OCI-LY1 (cell line): ENCODE measurements at regions not wholly inside any gene's neighbourhood (a gene's known extent, or its start where the extent isn't known, plus 50 kb on each side); places are given as distances from the start of the nearest gene placed in this dataset.

Source experiments
- H2AFZ ChIP-seq: fragments of 200-600 bp; sonication (generic), shearing (Covaris generic); 2 replicates; pipeline ENCODE4 v1.6.0; 2014; ENCODE audit warnings: antibody characterized with exemption, mild to moderate bottlenecking, low read length
- H3F3A ChIP-seq: fragments of 200-600 bp; sonication (generic), shearing (Covaris generic); 2 replicates; pipeline ENCODE4 v1.6.0; 2014; ENCODE audit warnings: mild to moderate bottlenecking, antibody characterized with exemption, low read length, moderate library complexity; ENCODE audit not compliant: insufficient read depth
- H3K27ac ChIP-seq: fragments of 200-600 bp; sonication (generic); 2 replicates; pipeline ENCODE4 v1.5.1; 2014; ENCODE audit warnings: low read length, mixed run types, mild to moderate bottlenecking, low read depth; ENCODE audit not compliant: poor library complexity, severe bottlenecking
- H3K27me3 ChIP-seq: fragments of 200-600 bp; sonication (generic); 2 replicates; pipeline ENCODE4 v1.6.0; 2014; ENCODE audit warnings: antibody characterized with exemption, mild to moderate bottlenecking, low read length, moderate library complexity; ENCODE audit not compliant: insufficient read depth
- H3K36me3 ChIP-seq: fragments of 200-600 bp; sonication (generic); 2 replicates; pipeline ENCODE4 v1.6.1; 2014; ENCODE audit warnings: mild to moderate bottlenecking, antibody characterized with exemption, low read length, moderate library complexity, mixed read lengths; ENCODE audit not compliant: insufficient read depth
- H3K4me1 ChIP-seq: fragments of 200-600 bp; sonication (generic); 2 replicates; pipeline ENCODE4 v1.5.1; 2014; ENCODE audit warnings: mild to moderate bottlenecking, low read length, moderate library complexity; ENCODE audit not compliant: insufficient read depth, severe bottlenecking
- H3K4me2 ChIP-seq: fragments of 200-600 bp; sonication (generic), shearing (Covaris generic); 2 replicates; pipeline ENCODE4 v1.6.1; 2014; ENCODE audit warnings: low read length
- H3K4me3 ChIP-seq: fragments of 200-600 bp; sonication (generic); 2 replicates; pipeline ENCODE4 v1.5.1; 2014; ENCODE audit warnings: low read length, low read depth, mild to moderate bottlenecking, mixed read lengths; ENCODE audit not compliant: poor library complexity, severe bottlenecking
- H3K79me2 ChIP-seq: fragments of 200-600 bp; shearing (Covaris generic); 2 replicates; pipeline ENCODE4 v1.6.1; 2016; ENCODE audit warnings: mixed run types, low read length, mixed read lengths; ENCODE audit not compliant: insufficient read depth
- H3K9ac ChIP-seq: fragments of 200-600 bp; sonication (generic), shearing (Covaris generic); 2 replicates; pipeline ENCODE4 v1.6.1; 2014; ENCODE audit warnings: mild to moderate bottlenecking, low read length, mixed read lengths
- H3K9me2 ChIP-seq: fragments of 200-600 bp; sonication (generic), shearing (Covaris generic); 2 replicates; pipeline ENCODE4 v1.6.1; 2014; ENCODE audit warnings: low read depth, mild to moderate bottlenecking, low read length, mixed read lengths
- H3K9me3 ChIP-seq: fragments of 200-600 bp; shearing (Covaris generic); 2 replicates; pipeline ENCODE4 v1.6.1; 2014; ENCODE audit warnings: low read length, mixed read lengths
- H4K20me1 ChIP-seq: fragments of 200-600 bp; sonication (generic), shearing (Covaris generic); 2 replicates; pipeline ENCODE4 v1.6.0; 2016; ENCODE audit warnings: mild to moderate bottlenecking, low read length; ENCODE audit not compliant: insufficient read depth
- EZH2 ChIP-seq: fragments of 200-600 bp; sonication (generic), shearing (Covaris generic); IDR thresholded peaks from 2 replicates; pipeline ENCODE4 v1.8.0; 2017; ENCODE audit warnings: borderline replicate concordance, mixed run types, mild to moderate bottlenecking, antibody characterized with exemption, low read length, moderate library complexity, mixed read lengths
- TF ChIP-seq, protein P1 (sequence below): fragments of 200-600 bp; sonication (generic), shearing (Covaris generic); IDR thresholded peaks from 2 replicates; pipeline ENCODE4 v1.5.1; 2017; ENCODE audit warnings: mild to moderate bottlenecking, antibody characterized with exemption, low read length, moderate library complexity, mixed read lengths

DNA sequence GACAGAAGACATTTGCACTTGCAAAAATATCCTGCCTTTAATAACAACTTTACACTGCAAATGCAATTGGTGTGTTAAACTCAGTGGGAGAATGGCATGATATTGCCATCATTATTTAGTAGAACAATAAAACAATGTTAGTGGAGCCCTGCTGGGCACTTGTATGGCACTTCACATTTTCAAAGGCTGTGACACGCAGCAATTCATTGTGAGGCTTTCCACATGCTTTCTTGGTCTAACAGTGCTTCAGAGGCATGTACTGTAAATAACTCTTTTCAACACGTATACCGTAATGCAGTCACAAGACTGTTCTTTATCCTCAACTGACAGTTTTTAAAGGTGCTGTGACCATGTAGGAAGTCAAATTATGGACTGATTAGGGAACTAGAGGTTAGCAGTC lies 155.5 kb upstream of the EPB41L4A start:
- no peaks in the 10 kb centered on the region for H4K20me1 ChIP-seq

DNA sequence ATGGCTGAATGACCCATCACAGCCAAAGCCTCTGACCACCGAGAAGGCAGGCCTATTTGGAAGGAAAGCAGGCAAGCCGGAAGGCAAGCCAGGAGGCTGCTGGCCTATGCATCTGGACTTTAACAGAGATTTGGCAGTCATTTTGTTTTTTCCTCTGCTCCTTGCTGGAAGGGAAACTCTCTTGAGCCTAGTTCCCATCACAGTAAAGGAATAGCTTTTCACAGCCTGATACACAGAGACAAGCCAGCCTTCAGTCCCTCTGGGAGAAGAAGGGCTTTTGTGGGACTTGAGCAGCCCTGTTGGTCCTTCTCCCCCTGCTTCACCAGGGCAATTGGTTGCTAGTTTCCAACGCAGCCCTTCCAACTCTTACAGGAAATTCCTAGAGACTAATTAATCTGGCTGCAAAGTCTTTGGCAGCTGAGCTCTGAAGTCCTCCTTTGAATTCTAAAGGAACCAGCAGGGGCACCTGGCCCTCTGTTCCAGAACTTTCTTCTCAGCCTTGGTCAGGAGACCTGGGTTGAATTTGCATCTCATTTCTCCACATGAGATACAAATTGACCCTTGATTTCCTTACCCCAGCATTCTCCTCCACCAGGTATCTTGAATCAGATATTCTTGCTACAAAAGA lies 157.3 kb upstream of the EPB41L4A start:
- Histone ChIP-seq H3K27ac (no peak overlapping the region), H3K9ac (no peak overlapping the region), H3K36me3 (no peaks in the 10 kb centered on the region), H4K20me1 (no peaks in the 10 kb centered on the region), H3K4me2 (no peak overlapping the region), H3K79me2 (no peaks in the 10 kb centered on the region), H3K4me1 (no peaks in the 10 kb centered on the region), H3F3A (no peaks in the 10 kb centered on the region), H3K4me3 (no peak overlapping the region), H3K9me2 (no peaks in the 10 kb centered on the region), H3K9me3 (no peaks in the 10 kb centered on the region), H3K27me3 (no peaks in the 10 kb centered on the region), H2AFZ (no peak overlapping the region)
- TF ChIP-seq, protein P1, sequence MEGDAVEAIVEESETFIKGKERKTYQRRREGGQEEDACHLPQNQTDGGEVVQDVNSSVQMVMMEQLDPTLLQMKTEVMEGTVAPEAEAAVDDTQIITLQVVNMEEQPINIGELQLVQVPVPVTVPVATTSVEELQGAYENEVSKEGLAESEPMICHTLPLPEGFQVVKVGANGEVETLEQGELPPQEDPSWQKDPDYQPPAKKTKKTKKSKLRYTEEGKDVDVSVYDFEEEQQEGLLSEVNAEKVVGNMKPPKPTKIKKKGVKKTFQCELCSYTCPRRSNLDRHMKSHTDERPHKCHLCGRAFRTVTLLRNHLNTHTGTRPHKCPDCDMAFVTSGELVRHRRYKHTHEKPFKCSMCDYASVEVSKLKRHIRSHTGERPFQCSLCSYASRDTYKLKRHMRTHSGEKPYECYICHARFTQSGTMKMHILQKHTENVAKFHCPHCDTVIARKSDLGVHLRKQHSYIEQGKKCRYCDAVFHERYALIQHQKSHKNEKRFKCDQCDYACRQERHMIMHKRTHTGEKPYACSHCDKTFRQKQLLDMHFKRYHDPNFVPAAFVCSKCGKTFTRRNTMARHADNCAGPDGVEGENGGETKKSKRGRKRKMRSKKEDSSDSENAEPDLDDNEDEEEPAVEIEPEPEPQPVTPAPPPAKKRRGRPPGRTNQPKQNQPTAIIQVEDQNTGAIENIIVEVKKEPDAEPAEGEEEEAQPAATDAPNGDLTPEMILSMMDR, result no peak
- TF ChIP-seq EZH2, result no peak

More for the DNA sequence above, 155.5 kb upstream of the EPB41L4A start:
- H3K4me3 ChIP-seq, result no peak overlapping the region
- H3F3A ChIP-seq, result no peaks in the 10 kb centered on the region
- no peaks in the 10 kb centered on the region for H3K79me2 ChIP-seq
- H3K4me1 ChIP-seq, result no peaks in the 10 kb centered on the region
- H3K4me2 ChIP-seq, result no peak overlapping the region
- TF ChIP-seq, protein P1, result no peak
- no peak for TF ChIP-seq EZH2
- H3K9ac ChIP-seq, result no peak overlapping the region
- H3K27ac ChIP-seq, result no peak overlapping the region
- H3K27me3 ChIP-seq, result no peaks in the 10 kb centered on the region
- H3K36me3 ChIP-seq, result no peaks in the 10 kb centered on the region
- no peaks in the 10 kb centered on the region for H3K9me2 ChIP-seq
- no peaks in the 10 kb centered on the region for H3K9me3 ChIP-seq
- H2AFZ ChIP-seq, result no peak overlapping the region

DNA sequence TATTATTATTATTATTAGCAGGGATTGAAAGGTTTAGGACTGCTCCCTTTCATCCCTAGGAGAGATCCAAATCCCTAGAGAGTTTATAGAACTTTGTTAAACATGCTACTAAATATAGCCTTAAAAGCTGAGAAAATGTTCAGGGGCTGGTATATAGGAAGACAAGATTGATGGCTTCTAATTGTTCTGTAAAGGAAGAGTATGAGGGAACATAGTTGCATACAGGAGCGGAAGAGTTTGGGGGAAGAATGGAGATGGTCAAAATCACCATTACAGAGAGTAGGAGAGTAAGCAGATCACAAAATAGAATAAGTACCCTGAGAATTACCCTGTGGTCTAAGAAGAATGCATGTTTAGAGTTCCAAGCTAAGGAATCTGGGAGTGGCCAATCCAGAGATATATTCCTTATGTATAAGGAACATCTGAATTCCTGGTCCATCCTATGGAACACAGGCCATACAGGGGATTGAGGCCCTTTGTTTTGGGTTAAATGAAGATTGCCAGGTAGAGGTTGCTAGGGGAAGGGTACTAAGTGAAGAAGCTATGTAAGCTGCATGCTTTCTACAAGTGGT lies 158.0 kb upstream of the APC start:
- H3K4me1 ChIP-seq, result no peaks in the 10 kb centered on the region
- no peaks in the 10 kb centered on the region for H3K9me2 ChIP-seq
- no peaks in the 10 kb centered on the region for H3F3A ChIP-seq
- no peaks in the 10 kb centered on the region for H3K79me2 ChIP-seq
- H3K27me3 ChIP-seq, result no peaks in the 10 kb centered on the region
- H3K9me3 ChIP-seq, result no peaks in the 10 kb centered on the region
- H4K20me1 ChIP-seq, result no peaks in the 10 kb centered on the region
- H3K4me3 ChIP-seq, result no peak overlapping the region
- no peak overlapping the region for H2AFZ ChIP-seq
- H3K4me2 ChIP-seq, result no peak overlapping the region
- no peak overlapping the region for H3K27ac ChIP-seq
- no peaks in the 10 kb centered on the region for H3K36me3 ChIP-seq
- TF ChIP-seq EZH2, result no peak
- TF ChIP-seq, protein P1, result no peak
- no peak overlapping the region for H3K9ac ChIP-seq
